ENCODE measurements at regions not wholly inside any gene's neighbourhood (a gene's known extent, or its start where the extent isn't known, plus 50 kb on each side); places are given as distances from the start of the nearest gene placed in this dataset.

- TF ChIP-seq ZNF586 (CRISPR knock-in tag; conservative IDR thresholded peaks at IDR 0.05) (peak; percentile 94), SAFB (IDR thresholded peaks at IDR 0.05; ENCODE audit: borderline replicate concordance, low read depth, low read length) (no peak), SIN3A (IDR thresholded peaks at IDR 0.05; ENCODE audit: borderline replicate concordance in 2 of 2, control insufficient read depth in 1 of 2, low read depth in 2 of 2, low read length in 2 of 2) (no peak), SMARCA4 (IDR thresholded peaks at IDR 0.05) (peak; percentile 52), ADNP (tag; IDR thresholded peaks at IDR 0.05) (no peak), DIDO1 (tag; IDR thresholded peaks at IDR 0.05; ENCODE audit: low read depth) (peak; percentile 71; the same call in 1 of the 2 replicates), BHLHE40 (IDR thresholded peaks at IDR 0.05; ENCODE audit: low read length) (peak; percentile 53; the same call in 1 of the 2 replicates), LEF1 (IDR thresholded peaks at IDR 0.05) (no peak), ZNF121 (CRISPR knock-in tag; conservative IDR thresholded peaks at IDR 0.05) (no peak), E2F3 (CRISPR knock-in tag; IDR thresholded peaks at IDR 0.05) (peak; percentile 96), MAFG (tag; conservative IDR thresholded peaks at IDR 0.05) (no peak; the same call in 1 of the 2 replicates), ZNF24 (IDR thresholded peaks at IDR 0.05) (no peak), ZFPM2 (CRISPR knock-in tag; IDR thresholded peaks at IDR 0.05) (peak; percentile 89; the same call in 1 of the 2 replicates), SAFB2 (IDR thresholded peaks at IDR 0.05; ENCODE audit: borderline replicate concordance, low read depth, low read length, severe bottlenecking) (no peak), NCOA4 (IDR thresholded peaks at IDR 0.05; ENCODE audit: partially characterized antibody) (no peak), YY1 (IDR thresholded peaks at IDR 0.05; ENCODE audit: borderline replicate concordance in 1 of 3, control insufficient read depth in 1 of 3, extremely low read depth in 1 of 3, insufficient read depth in 3 of 3, insufficient read length in 1 of 3, insufficient replicate concordance in 2 of 3, low read depth in 1 of 3, low read length in 2 of 3) (peak in 1 of 3 experiments; percentile 32), SOX6 (IDR thresholded peaks at IDR 0.05) (peak; percentile 64), SRF (CRISPR knock-in tag; IDR thresholded peaks at IDR 0.05) (peak in 1 of 2 experiments; percentile 69; a peak in 1 of 4 replicates), PURB (CRISPR knock-in tag; IDR thresholded peaks at IDR 0.05; ENCODE audit: low read depth) (no peak), ZNF134 (CRISPR knock-in tag; conservative IDR thresholded peaks at IDR 0.05) (peak; percentile 85), RBM34 (IDR thresholded peaks at IDR 0.05; ENCODE audit: borderline replicate concordance, insufficient read depth, low read length) (no peak), ZBTB17 (CRISPR knock-in tag; IDR thresholded peaks at IDR 0.05) (peak; percentile 96), PHB2 (IDR thresholded peaks at IDR 0.05; ENCODE audit: low read depth) (no peak; the same call in 1 of the 2 replicates), KDM4B (IDR thresholded peaks at IDR 0.05; ENCODE audit: borderline replicate concordance in 2 of 2, low read depth in 1 of 2) (no peak), RBM39 (optimal IDR thresholded peaks at IDR 0.05; ENCODE audit: low read depth, low read length) (no peak), MXD1 (CRISPR knock-in tag; IDR thresholded peaks at IDR 0.05; ENCODE audit: borderline replicate concordance, poor library complexity, severe bottlenecking) (peak; percentile 81), SMAD2 (IDR thresholded peaks at IDR 0.05; ENCODE audit: low read depth, low read length) (no peak), ZNF589 (CRISPR knock-in tag; IDR thresholded peaks at IDR 0.05; ENCODE audit: low read depth) (peak; percentile 98), ATF1 (CRISPR knock-in tag; IDR thresholded peaks at IDR 0.05) (no peak), ATF1 (tag; IDR thresholded peaks at IDR 0.05) (peak; percentile 65), ETV6 (IDR thresholded peaks at IDR 0.05; ENCODE audit: borderline replicate concordance in 1 of 2, low read depth in 2 of 2, low read length in 1 of 2) (no peak), ETV6 (CRISPR knock-in tag; IDR thresholded peaks at IDR 0.05; ENCODE audit: borderline replicate concordance) (no peak), HDGF (IDR thresholded peaks at IDR 0.05) (no peak)
These were observed 77.3 kb upstream of the NEK7 start (continued) for GRCh38 chr1:198079432-198079951.

Data from K562 (cell line).